ENCODE measurements at regions not wholly inside any gene's neighbourhood (a gene's known extent, or its start where the extent isn't known, plus 50 kb on each side); places are given as distances from the start of the nearest gene placed in this dataset.

GRCh38 chr4:166415749-166416148, 542.7 kb downstream of the TLL1 start:
- no TSS peak for BruUV-seq (replicated peaks)
- H3K27ac ChIP-seq (ENCODE audit: extremely low read depth, low read depth, low read length), result no peak overlapping the region
- no peak overlapping the region for H3K4me3 ChIP-seq
- in situ Hi-C loops (cut with MboI) (no loop called here), intact Hi-C loops (cut with micrococcal nuclease) (no loop called here)
- no peak for FAIRE-seq
- no peaks in the 10 kb centered on the region for H3K79me2 ChIP-seq (ENCODE audit: control insufficient read depth, insufficient read depth, low read length)
- TF ChIP-seq GATAD2A (IDR thresholded peaks at IDR 0.05) (no peak), KDM4B (IDR thresholded peaks at IDR 0.05; ENCODE audit: borderline replicate concordance in 2 of 2, low read depth in 1 of 2) (no peak), FOS (IDR thresholded peaks at IDR 0.05; ENCODE audit: extremely low read depth, insufficient read length) (no peak), BCOR (IDR thresholded peaks at IDR 0.05) (no peak), EGR1 (conservative IDR thresholded peaks at IDR 0.05) (no peak), VEZF1 (CRISPR knock-in tag; IDR thresholded peaks at IDR 0.05) (no peak), ESRRB (CRISPR knock-in tag; IDR thresholded peaks at IDR 0.05; ENCODE audit: borderline replicate concordance) (no peak), ZNF124 (CRISPR knock-in tag; IDR thresholded peaks at IDR 0.05) (no peak), MBD1 (CRISPR knock-in tag; IDR thresholded peaks at IDR 0.05) (no peak), HINFP (tag; conservative IDR thresholded peaks at IDR 0.05; ENCODE audit: low read depth) (no peak)
- DNase-seq (ENCODE audit: extremely low read depth in 1 of 4, low spot score in 3 of 4), result no peak
- ATAC-seq, result no peak
- H3K9ac ChIP-seq (ENCODE audit: insufficient read depth in 1 of 2, low read depth in 2 of 2, low read length in 2 of 2), result no peak overlapping the region
- no peak overlapping the region for H2AFZ ChIP-seq (ENCODE audit: low read depth, low read length)
- no peaks in the 10 kb centered on the region for H3K4me1 ChIP-seq (replicated peaks in 1 of 2; ENCODE audit: control insufficient read depth in 2 of 2, insufficient read depth in 2 of 2, low read length in 2 of 2)
- ChIA-PET POLR2A (no interaction called here), CTCF (ENCODE audit: low intra/inter-chr PET ratio) (no interaction called here)
- no peaks in the 10 kb centered on the region for H3K9me3 ChIP-seq (replicated peaks; ENCODE audit: control insufficient read depth, insufficient read depth, low read depth, low read length)
- H4K20me1 ChIP-seq (replicated peaks; ENCODE audit: control insufficient read depth, insufficient read depth, low read length), result no peaks in the 10 kb centered on the region
- H3K27me3 ChIP-seq (ENCODE audit: control insufficient read depth in 2 of 2, insufficient read depth in 2 of 2, low read length in 2 of 2), result no peaks in the 10 kb centered on the region
- 0% methylated on average over 4 of the region's 4 CpGs for WGBS (ENCODE audit: insufficient coverage, low coverage, missing lambda C conversion rate)
- no peak overlapping the region for H3K4me2 ChIP-seq (ENCODE audit: insufficient read depth, low read length)
- no peaks in the 10 kb centered on the region for H3K36me3 ChIP-seq (ENCODE audit: control insufficient read depth, insufficient read depth, low read length)
- no peaks in the 10 kb centered on the region for H3K9me1 ChIP-seq (ENCODE audit: control insufficient read depth, insufficient read depth, low read length)
